NCI-H146 (cell line): ENCODE measurements at regions not wholly inside any gene's neighbourhood (a gene's known extent, or its start where the extent isn't known, plus 50 kb on each side); places are given as distances from the start of the nearest gene placed in this dataset.
"Not testable (repeated sequence)": the region's sequence is repeated elsewhere in the genome, so short reads cannot be mapped to it uniquely, and the experiment has no call there.

Experiments used
- DNase-seq: peaks from one replicate; lab custom pipeline; 2025; lab: John Stamatoyannopoulos, UW

- DNase-seq: no peak
These were observed 171.3 kb downstream of the RPRM start for GRCh38 chr2:153307223-153307622.

- DNase-seq: no peak
These were observed 178.8 kb downstream of the RPRM start for GRCh38 chr2:153299809-153300208.

- no peak for DNase-seq
These were observed 179.3 kb downstream of the RPRM start for GRCh38 chr2:153299217-153299616.

- DNase-seq: no peak
These were observed 184.3 kb downstream of the RPRM start for GRCh38 chr2:153294199-153294786.

GRCh38 chr2:153291718-153292117 lies 186.8 kb downstream of the RPRM start:
- DNase-seq: no peak

- no peak for DNase-seq
These were observed 191.3 kb downstream of the RPRM start for GRCh38 chr2:153287109-153287801.

GRCh38 chr2:153268941-153269461 lies 209.6 kb downstream of the RPRM start:
- no peak for DNase-seq

- DNase-seq: not testable (repeated sequence)
These were observed 221.7 kb downstream of the RPRM start for GRCh38 chr2:153256876-153257275.

GRCh38 chr2:153246636-153247035 lies 231.9 kb downstream of the RPRM start:
- DNase-seq: not testable (repeated sequence)

GRCh38 chr2:153235516-153235915 lies 243.0 kb downstream of the RPRM start:
- no peak for DNase-seq

GRCh38 chr2:153232464-153232863 lies 246.1 kb downstream of the RPRM start:
- DNase-seq: no peak

- DNase-seq: peak; percentile 8
These were observed 247.6 kb downstream of the RPRM start for GRCh38 chr2:153230977-153231376.

GRCh38 chr2:153228904-153229303 lies 249.7 kb downstream of the RPRM start:
- DNase-seq: no peak

- DNase-seq: no peak
These were observed 250.6 kb downstream of the RPRM start for GRCh38 chr2:153227981-153228380.

GRCh38 chr2:153222231-153223165 lies 256.1 kb downstream of the RPRM start:
- DNase-seq: peak; percentile 81

GRCh38 chr2:153221506-153221905 lies 257.1 kb downstream of the RPRM start:
- no peak for DNase-seq

GRCh38 chr2:153221087-153221486 lies 257.5 kb downstream of the RPRM start:
- no peak for DNase-seq

GRCh38 chr2:153218851-153219250 lies 259.7 kb downstream of the RPRM start:
- no peak for DNase-seq

GRCh38 chr2:153214337-153214736 lies 264.2 kb downstream of the RPRM start:
- DNase-seq: no peak

- DNase-seq: peak; percentile 29
These were observed 265.5 kb downstream of the RPRM start for GRCh38 chr2:153213022-153213421.

- DNase-seq: no peak
These were observed 280.9 kb downstream of the RPRM start for GRCh38 chr2:153197402-153198386.
